ENCODE measurements at regions not wholly inside any gene's neighbourhood (a gene's known extent, or its start where the extent isn't known, plus 50 kb on each side); places are given as distances from the start of the nearest gene placed in this dataset.
"Not testable (repeated sequence)": the region's sequence is repeated elsewhere in the genome, so short reads cannot be mapped to it uniquely, and the experiment has no call there.

DNA sequence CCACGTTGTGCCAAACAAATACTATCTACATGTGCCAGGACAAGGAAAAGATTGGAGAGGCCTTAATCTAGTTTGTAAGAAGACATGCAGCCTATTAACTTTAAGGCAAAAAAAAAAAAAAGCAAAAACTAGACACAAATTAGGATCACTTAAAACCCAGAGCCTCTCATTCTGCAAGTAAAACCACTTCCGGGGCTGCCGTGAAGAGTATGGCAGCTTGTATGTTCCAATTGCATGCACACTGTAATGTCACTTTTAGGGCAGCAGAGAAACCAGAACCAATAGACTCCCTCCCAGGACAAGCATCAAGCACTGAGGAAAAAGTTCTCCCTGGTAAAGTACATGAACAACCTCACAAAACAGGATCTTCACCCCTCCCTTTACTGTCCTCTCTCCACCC is 70.6 kb downstream of the RSL24D1 start:
- no peak for DNase-seq (ENCODE audit: low spot score)

- no peak for DNase-seq (ENCODE audit: low spot score)
Measured at GRCh38 chr15:55124616-55125015, 72.1 kb downstream of the RSL24D1 start.

DNA sequence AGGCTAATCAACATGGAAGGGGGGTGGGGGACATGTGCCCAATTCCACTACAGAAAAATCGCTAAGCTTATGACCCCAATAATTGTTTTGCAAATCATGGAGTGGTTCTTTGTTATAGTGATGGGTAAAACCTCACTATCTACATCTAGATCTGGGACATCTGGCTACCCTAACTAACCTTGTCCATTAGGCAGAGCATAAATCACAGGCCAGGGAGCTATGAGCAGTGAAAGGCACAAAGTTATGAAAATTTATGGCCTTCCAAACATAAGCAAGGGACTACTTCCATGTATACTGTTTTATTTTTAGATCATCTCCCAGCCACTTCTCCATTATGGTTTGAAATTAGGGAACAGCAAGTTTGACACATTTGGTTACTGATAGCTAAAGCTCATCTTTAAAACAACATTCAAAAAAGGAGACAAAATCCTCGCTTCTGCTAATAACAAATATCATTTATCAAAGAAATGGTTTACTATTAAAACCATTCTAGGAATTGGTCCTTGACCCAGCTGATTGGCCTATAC is 78.3 kb downstream of the RSL24D1 start:
- no peak for DNase-seq (ENCODE audit: low spot score)

DNA sequence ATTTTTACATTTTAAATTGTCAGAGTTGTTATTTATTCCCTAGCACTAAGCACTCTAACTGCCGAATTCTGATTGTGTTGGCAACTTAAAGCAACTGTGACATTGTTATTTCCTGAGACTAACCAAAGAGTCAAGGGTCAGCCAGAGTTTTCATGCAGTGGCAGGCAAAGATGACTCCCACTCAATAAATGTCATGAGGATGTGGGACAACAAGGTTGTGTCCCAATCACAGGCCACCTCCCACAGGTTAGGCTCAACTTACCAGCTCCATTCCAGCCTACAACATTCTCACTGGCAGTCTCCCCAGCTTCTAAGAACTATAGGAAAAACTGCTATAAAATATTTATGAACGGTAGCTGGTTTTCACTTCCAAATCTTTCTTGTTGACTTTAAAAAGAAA is 80.1 kb downstream of the RSL24D1 start:
- DNase-seq (ENCODE audit: low spot score) = no peak

- DNase-seq (ENCODE audit: low spot score) = no peak
Measured at GRCh38 chr15:55113736-55114135, 83.0 kb downstream of the RSL24D1 start.

DNA sequence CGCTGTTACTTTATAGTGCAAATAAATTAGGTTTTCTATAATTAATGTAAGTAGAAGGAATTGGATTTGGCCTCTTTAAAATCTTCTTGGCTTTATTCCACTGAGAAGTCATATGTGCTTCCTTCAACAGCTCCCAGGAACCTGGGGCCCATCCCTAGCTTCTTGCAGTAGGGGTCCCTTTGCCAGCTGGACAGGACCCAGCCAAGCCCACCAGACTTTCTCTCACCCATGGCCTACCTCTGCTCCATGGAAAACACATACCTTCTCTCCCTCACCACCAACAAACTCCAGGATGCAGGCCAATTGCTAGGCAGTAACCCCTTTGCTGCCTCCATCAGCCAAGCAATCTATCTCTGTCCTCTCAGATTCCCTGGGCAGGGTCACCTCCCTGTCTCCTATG is 84.0 kb downstream of the RSL24D1 start:
- DNase-seq (ENCODE audit: low spot score) = no peak

DNA sequence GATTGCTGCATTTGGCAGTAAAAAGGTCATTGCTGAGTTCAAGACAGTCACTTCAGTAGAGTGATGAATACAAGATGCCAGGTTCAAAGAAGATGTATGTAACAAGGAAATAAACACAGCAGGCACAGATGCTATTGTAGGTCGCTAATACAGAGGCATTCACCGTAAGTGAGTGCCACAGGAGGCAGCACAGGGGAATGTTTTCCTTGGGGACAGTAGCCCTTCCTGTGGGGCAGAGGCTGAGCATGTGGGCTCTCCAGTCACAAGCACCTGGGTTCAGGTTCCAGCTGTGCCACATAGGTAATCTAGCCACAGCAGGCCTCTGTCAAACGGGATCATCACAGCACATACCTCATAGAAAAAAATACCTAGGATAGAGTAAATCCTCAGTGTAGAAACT is 86.3 kb downstream of the RSL24D1 start:
- no peak for DNase-seq (ENCODE audit: low spot score)

DNA sequence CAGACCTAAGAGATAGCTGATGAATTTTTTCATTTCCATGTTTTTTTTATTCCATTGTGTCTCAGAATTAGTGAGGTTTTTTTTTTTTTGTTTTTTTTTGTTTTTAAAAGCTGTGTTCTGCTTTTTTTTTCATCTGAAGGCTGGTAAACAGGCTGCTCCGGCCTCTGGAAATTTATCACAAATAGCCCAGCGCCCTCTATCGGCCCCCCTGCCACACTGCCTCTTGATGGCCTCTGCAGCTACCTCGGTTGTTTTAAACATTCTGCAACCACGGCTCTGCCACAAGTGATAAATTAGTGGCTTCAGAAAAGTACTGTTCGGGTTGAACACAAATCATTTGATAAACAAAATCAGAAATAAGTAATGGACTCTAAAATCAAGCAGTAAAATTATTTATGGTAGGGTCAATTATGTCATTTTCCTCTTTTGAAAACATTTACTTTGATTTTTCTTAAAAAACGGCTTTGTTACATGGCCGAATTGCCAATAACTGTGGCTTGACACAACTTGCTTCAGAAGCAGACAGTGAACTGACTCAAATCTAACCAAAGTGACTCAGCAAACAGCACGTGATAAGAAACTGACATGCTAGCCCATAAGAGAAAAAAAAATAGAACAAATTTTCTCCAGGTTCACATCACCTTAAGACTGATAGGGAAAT is 87.8 kb downstream of the RSL24D1 start:
- peak; percentile 14 for DNase-seq (ENCODE audit: low spot score)

GRCh38 chr15:55108448-55108847 is 88.3 kb downstream of the RSL24D1 start:
- DNase-seq (ENCODE audit: low spot score) = no peak

DNA sequence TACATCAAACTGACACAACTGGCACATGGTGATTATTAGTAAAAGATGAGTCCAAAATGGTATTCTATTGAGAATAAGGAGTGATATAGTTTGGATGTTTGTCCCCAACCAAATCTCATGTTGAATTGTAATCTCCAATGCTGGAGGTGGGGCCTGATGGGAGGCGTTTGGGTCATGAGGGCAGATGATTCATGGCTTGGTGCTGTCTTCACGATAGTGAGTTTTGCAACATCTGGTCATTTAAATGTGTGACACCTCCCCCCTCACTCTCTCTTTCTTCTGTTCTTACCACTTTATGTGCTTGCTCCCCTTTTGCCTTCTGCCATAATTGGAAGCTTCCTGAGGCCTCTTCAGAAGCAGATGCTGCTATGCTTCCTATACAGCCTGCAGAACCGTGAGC is 90.6 kb downstream of the RSL24D1 start:
- no peak for DNase-seq (ENCODE audit: low spot score)

DNA sequence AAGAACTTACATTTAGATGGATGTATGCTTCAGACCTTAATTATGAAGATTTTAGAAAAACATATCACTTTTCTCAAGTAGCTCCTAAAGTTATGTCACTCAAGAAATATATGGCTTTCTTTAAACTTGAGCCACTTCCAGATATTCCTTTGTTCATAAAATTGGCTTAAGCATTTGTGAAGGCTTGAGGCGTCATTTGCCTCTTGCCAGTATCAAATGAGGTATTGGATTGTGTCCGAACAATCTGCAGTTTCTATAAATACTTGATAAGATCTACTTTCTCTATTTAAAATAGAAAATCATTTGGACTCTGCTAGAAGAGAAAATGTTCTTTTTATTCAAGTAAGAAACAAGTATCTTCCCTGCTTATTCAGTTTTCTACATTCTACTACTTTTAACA is 102.6 kb downstream of the RSL24D1 start:
- DNase-seq (ENCODE audit: low spot score) = no peak

- no peak for DNase-seq (ENCODE audit: low spot score)
Measured at GRCh38 chr15:55088207-55088606, 108.5 kb downstream of the RSL24D1 start.

GRCh38 chr15:55084673-55085072 is 112.1 kb downstream of the RSL24D1 start:
- DNase-seq (ENCODE audit: low spot score) = no peak

DNA sequence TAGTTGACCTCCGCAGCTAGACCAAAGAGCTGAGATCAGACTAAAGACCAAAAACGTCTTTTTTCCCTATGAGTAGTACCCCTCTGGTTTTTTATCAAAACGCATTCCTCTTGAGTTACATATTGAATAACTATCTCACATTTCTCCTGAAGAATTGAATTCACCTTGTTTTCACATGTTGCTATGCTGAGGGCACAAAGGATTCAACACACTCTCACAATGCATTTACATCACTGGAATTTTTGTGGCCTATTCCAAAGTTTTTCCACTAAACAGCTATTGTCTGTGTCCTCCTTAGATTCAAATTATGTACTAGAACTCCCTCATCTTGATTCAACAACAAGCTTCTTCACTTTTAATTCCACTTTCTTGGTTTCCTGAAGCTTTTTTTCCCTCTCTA is 112.5 kb downstream of the RSL24D1 start:
- no peak for DNase-seq (ENCODE audit: low spot score)

DNA sequence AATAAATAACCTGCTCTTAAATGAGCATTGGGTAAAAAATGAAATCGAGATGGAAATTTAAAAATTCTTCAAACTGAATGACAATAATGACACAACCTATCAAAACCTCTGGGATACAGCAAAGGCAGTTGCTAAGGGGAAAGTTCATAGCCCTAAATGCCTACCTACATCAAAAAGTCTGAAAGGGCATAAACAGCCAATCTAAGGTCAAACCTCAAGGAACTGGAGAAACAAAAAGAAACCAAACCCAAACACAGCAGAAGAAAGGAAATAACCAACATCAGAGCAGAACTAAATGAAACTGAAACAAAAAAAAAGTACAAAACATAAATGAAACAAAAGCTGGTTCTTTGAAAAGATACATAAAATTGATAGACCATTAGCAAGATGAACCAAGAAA is 119.7 kb downstream of the RSL24D1 start:
- DNase-seq (ENCODE audit: low spot score) = not testable (repeated sequence)

GRCh38 chr15:55074431-55074830 is 122.3 kb downstream of the RSL24D1 start:
- no peak for DNase-seq (ENCODE audit: low spot score)

DNA sequence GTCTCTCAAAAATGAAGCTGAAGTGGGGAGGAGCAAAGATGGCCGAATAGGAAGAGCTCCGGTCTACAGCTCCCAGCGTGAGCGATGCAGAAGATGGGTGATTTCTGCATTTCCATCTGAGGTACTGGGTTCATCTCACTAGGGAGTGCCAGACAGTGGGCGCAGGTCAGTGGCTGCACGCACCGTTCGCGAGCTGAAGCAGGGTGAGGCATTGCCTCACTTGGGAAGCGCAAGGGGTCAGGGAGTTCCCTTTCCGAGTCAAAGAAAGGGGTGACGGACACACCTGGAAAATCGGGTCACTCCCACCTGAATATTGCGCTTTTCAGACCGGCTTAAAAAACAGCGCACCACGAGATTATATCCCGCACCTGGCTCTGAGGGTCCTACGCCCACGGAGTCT is 132.8 kb downstream of the RSL24D1 start:
- not testable (repeated sequence) for DNase-seq (ENCODE audit: low spot score)

DNA sequence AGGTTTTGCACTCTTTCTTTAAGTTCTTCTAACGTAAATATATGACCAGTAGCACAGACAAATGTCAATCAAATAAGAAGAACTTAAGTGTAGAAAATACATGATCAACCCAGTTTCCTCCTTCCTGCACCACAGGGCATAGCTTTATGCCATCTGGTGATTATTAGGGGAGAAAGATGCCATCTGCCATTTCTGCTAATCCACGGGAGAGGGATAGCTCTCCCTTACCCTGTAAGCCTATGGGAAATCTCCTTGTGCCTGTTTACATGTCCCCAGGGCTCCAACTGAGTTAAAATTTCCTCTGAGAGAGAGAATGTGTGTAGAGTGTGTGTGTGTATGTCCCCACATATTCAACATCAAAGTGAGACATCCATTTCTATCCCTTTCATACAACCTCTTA is 135.9 kb downstream of the RSL24D1 start:
- DNase-seq (ENCODE audit: low spot score) = no peak

DNA sequence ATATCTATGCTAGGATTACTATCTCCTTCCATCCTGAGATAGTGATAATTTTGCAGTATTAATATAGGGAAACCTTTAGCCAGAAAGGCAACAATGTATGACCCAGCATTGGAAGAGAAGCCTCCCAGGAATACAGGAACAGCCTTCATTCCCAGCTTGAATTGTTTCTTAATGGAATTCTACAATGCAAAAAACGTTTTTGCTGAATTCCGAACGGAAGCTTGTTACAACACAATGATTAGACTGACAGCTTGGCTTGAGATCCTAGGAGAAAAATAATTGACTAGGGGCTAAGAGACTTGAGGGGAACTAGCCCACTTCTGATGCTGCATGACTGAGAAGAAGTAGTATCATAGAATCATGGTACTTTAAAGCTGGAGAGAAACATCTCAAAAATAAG is 140.2 kb downstream of the RSL24D1 start:
- no peak for DNase-seq (ENCODE audit: low spot score)

DNA sequence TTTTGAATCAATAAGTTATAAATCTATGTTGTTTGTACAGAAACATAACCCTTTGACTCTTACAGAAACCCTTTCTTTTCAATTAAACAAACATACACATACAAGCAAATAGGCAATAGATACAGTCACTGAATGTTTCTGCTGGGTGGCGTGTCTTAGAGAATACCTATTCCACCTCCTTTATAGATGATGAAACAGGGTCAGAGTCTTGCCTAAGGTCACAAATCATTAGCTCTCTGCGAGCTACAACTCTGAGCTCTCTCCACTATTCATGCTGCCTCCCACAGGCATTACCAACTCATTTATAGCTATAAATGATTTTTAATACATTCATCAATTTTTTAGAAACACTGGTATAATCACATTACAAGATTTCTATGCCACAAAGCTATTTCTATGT is 152.6 kb downstream of the RSL24D1 start:
- no peak for DNase-seq (ENCODE audit: low spot score)

DNA sequence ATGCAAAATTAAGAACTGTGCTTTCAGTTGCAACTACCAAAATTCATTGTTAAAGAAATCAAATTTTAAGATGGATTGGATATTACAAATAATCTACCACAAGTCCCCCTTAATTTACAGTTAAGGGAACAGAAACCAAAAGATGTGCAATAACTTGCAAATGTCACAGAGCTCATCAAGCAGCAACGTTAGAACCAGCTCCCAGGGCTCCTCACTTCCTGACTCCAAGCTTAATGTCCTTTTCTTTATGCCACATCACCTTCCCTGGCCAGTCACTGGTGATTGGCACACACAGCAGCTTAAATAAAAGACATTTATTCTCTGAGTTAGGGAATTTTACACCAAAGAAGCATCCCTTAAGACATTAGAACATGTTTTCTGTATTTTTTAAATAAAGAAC is 159.7 kb downstream of the RSL24D1 start:
- DNase-seq (ENCODE audit: low spot score) = no peak

GRCh38 chr15:55035749-55036148 is 161.0 kb downstream of the RSL24D1 start:
- no peak for DNase-seq (ENCODE audit: low spot score)

DNA sequence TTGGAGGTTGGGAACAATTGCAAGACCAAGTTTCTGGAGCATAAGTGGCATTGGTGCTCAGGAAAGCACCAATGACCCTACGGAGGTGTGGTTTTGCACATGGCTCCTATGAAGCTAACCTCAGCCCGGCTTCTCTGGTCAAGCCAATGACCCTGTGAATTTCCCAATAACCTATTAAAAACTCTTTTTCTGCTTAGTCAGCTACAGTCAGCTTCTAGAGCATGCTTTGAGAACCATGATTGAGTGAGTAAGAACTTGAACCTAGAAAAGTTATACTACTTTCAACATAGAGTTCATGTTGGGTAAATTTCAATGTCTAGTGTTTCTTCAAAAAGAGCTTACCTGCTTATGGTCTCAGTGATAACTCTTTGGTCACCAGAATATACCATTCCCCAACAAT is 163.2 kb downstream of the RSL24D1 start:
- no peak for DNase-seq (ENCODE audit: low spot score)

GRCh38 chr15:55031727-55032126 is 165.0 kb downstream of the RSL24D1 start:
- no peak for DNase-seq (ENCODE audit: low spot score)
